Stimulated activated CD4-positive, alpha-beta T cell treated with anti-CD3 and anti-CD28 coated beads, Interleukin-4, amount 100 ng/mL, for 4 hours (primary cell): ENCODE measurements at regions not wholly inside any gene's neighbourhood (a gene's known extent, or its start where the extent isn't known, plus 50 kb on each side); places are given as distances from the start of the nearest gene placed in this dataset.
"Not testable (repeated sequence)": the region's sequence is repeated elsewhere in the genome, so short reads cannot be mapped to it uniquely, and the experiment has no call there.

ENCODE experiments used
- DNase-seq, 2 experiments: peaks; one replicate each; pipeline ENCODE4 v3.0.0-alpha.2; 2020

DNA sequence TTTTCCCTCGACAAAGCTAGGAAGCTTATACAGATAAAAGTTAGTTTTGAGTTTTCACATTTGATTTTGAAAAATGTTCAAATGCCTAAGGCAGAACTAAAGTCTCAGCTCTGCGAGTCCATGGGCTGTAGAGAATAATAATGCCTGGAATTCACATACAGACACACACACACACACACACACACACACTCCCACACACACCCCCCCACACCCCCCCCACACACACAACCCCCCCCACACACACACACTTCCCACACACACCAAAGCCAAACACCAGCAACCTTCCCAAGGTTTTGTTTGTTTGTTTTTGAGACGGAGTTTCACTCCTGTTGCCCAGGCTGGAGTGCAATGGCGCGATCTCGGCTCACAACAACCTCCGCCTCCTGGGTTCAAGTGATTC lies 62.8 kb upstream of the EIF5 start:
- DNase-seq = no peak

DNA sequence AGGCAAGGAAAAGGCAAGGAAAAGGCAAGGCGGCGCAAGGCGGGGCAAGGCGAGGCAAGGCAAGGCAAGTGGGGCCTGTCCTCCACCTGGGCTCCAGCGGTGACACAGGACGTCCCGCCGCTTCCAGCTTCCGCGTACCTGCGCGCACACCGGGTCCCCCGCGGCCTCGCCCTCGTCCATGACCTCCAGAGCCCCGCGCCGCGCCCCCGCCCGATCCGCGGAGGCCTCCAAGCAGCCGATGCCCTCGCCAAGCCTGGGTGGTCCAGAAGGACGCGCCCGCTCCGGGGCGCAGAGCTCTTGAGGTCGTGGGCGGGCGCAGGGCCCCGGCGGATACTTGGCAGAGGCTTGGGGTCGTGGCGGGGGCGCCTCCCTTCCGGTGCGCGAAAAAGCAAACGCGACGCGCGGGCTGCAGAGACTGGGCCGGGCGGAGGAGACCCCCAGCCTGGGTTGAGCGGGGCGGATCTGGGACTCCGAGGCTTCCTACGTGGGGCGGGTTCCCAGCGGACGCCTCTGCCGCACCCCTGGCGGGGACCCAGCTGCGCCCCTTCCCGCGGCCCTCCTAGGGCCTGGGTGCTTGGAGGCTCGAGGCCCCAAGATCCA lies 60.8 kb upstream of the EIF5 start:
- DNase-seq = no peak

DNA sequence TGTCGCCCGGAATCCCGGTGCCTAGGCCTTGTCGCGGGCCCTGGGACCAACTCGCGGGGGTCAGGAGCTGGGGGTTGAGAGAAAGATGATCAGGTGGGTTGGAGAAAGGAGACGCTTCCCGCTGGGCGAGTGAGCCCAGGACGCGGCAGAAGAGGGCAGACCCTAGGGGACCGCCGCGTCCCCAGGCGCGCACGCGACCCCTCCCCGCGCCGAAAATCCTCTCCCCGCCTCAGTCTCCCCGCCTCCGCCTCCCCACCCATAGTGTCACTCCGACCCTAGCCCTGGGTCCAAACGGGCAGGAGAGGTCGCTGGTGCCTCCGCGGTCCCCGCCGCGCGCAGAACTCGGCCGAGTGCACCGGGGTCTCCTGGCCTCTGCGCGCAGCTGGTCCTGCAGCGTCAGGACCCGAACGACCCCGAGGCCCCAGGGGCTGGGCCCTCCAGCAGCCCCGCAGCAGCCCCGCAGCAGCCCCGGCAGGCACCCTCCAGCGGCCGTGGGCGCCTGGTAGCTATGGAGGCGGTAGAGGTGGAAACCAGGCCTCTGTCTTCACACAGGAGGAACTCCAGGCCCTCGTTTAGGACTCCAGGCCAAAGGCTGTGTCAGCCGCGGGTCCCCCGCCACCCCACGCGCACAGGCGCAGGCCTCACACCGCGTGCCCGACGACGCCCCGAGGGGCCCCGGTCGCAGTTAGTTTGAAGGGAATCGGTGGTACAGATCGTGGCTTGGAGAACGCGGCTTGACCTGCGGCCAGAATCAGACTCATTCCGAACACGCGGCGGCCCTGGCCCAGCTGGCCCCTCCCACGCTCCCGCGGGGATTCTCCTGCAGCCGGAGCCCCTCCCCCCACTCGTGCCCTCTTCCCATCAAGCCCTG lies 60.1 kb upstream of the EIF5 start:
- no peak for DNase-seq

DNA sequence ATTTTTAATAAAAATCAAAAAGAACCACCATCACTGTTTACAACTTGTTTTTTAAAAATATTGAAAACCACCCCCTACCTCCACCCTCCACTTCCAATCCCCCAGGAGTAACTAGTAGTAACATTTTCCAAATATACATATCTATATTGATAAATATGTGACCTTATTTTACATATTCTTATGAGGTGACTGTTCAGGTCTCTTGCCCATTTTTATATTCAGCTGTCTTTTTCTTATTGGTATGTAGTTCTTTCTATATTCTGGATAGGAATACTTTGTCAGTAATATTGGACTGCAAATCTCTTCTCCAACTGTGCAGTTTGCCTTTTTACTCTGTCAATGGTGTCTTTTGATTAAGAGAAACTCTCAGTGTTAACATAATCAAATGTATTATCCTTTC lies 59.0 kb upstream of the EIF5 start:
- DNase-seq = no peak

DNA sequence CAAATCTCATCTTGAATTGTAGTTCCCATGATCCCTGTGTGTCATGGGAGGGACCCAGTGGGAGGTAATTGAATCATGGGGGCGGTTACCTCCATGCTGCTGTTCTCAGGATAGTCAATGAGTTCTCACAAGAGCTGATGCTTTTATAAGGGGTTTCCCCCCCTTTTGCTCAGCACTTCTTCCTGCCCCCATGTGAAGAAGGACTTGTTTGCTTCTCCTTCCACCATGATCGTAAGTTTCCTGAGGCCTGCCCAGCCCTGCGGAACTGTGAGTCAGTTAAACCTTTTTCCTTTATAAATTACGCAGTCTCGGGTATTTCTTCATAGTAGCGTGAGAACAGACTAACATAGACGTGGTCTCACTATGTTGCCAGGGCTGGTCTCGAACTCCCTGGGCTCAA lies 56.1 kb upstream of the EIF5 start:
- no peak for DNase-seq

DNA sequence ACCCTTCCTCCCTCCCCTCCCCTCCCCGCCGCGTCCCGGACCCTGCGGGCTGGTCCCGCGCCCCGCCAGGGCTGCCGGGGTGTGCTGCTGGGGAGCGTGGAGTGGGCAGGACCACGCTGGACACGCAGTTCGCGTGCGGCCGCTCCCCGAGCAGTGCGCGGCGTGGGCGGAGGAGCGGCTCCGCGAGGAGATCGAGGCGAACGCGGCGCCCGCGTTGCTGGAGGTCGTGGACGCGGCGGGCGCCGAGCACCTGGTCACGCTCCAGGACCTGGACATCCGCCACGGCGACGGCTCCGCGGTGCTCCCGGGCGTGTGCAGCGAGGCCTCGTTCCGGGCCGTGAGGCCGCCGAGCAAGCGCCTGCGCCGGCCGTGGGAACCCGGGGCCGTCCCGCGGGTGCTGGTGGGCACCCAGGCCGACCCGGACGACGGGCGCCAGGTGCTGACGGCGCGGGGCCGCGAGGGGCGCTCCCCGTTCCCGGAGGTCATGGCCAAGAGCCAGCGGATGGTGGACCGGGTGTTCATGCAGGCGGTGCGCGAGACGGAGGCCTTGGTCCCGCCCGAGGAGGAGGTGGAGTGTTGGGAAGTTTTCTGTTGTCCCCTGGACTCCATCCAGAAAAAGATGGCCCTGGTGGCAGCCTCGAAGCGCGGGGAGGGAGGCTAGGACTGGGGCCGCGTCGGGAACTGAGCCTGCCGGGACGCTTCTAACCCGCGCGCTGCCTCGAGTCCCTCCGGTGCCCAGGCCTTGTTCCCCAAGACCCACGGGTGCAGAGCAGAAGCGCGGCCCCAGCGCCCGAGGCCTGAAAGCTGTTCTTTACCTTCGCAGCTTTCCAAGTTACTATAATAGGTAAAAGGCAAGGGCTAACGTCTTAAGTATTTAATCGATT lies 54.7 kb upstream of the EIF5 start:
- no peak for DNase-seq

DNA sequence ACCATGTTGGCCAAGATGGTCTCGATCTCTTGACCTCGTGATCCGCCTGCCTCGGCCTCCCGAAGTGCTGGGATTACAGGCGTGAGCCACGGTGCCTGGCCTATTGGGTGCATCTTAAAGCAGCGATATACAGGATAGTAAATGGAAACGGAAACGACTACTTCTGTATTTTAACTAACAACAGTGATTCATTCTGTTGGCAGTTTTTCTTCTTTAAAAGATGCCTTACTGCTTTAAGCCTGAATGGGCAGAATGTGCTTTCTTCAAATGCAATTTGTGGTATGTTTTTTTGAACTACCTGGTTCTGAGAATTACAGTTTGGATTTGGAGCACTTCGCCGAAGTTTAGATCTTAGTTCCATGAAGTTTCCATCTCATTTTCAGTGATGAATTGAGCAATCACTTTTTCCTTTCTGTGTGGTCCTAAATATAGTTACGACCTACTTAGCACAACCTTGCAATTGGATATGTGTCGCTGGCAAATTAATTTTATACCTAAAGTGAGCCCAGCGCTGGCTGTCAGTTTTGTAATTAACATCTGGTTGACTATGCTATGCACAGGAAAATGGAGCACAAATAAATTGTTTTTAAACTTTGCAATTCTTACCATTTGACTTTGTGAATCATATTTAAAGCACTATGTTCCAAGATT lies 53.6 kb upstream of the EIF5 start:
- no peak for DNase-seq

DNA sequence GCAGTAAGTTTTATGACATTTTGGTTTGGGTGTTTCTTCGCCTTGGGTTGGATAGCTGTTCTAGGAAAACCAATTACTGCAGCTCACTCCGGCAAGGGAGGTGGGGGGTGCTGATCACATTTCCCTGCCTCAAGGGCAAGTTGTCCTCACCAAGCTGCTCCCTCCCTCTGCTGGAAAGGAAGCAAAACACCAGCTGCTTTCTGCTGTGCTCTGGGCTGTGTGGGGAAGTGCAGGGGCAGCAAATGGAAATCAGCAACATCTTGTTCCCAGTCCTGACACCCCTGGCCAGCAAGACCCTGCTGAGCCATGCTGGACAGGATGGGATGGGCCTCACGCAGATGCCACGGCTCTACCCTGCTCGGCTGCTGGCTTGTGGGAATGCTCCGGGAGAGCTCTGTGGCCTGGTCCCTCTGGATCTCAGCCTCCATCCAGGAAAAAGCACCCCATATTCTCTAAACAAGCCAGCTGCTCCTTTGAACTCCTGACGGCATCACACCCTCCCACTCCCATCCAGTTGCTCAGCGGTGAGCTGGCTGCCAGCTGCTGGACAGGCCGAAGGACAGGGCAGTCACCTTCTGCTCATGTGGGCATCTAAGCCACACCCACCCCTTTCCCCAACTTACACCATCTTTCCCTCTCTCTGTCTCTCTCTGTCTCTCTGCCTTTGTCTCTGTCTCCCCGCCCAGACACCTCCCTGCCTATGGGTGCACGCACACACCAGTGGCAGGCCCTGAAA lies 52.4 kb upstream of the EIF5 start:
- no peak for DNase-seq

DNA sequence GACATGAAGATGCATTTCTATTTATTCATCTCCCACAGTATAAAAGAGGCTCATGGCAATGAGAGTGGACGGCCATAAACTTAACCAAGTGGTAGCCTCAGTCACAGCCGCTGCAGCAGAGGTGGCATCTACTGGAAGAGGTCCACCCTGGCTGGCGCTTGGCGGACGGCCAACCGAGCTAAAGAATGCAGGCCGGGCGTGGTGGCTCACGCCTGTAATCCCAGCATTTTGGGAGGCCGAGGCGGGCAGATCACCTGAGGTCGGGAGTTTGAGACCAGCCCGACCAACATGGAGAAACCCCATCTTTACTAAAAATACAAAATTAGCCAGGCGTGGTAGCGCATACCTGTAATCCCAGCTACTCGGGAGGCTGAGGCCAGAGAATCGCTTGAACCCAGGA lies 51.7 kb upstream of the EIF5 start:
- not testable (repeated sequence) for DNase-seq

DNA sequence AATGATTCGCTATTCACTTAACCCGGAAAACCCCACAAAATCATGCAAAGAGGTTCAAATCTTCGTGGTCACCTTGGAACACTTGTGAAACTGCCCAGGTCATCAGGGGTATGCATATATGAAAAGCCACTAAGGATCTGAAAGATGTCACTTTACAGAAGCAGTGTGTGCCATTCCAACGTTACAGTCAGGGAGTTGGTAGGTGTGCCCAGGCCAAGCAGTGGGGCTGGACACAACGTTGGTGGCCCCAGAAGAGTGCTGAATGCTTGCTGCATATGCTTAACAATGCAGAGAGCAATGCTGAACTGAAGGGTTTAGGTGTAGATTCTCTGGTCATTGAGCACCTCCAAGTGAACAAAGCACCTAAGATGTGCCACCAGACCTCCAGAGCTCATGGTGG lies 51.1 kb upstream of the EIF5 start:
- DNase-seq = no peak

DNA sequence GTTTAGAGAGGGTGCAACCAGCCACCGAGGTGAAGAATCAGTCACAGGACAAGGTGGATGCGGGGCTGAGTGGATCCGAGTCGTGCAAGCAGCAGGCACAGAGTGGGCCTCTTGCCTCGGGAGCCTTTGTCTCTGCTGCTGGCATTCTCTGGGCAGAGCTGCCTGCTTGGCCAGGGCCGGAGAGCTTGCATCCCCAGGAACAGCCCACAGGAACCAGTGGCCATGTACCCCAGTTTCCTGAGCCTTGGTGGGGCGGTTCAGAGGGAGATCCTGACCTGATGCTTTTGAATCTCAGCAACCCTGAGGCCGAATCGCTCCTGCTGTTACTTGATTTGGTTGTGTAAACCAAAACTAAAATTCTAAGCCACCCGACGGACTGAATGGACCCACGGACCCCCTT lies 50.1 kb upstream of the EIF5 start:
- no peak for DNase-seq
